ENCODE measurements at regions not wholly inside any gene's neighbourhood (a gene's known extent, or its start where the extent isn't known, plus 50 kb on each side); places are given as distances from the start of the nearest gene placed in this dataset.
"Not testable (repeated sequence)": the region's sequence is repeated elsewhere in the genome, so short reads cannot be mapped to it uniquely, and the experiment has no call there.

GRCh38 chr2:47695800-47696477, 87.0 kb upstream of the MSH6 start:
- intact Hi-C loops (cut with DNase I) = no loop called here
- ATAC-seq (no peak), DNase-seq (ENCODE audit: missing footprints) (no peak)

DNA sequence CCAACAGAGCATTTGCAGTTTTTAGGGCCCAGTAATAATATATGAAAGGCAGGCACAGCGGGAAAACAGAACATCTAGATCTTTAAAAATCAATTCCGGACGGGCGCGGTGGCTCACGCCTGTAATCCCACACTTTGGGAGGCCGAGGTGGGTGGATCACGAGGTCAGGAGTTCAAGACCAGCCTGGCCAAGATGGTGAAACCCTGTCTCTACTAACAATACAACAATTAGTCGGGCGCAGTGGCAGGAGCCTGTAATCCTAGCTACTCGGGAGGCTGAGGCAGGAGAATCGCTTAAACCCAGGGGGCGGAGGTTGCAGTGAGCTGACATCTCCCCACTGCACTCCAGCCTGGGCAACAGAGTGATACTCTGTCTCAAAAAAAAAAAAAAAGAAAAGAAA, 88.5 kb upstream of the MSH6 start:
- DNase-seq (ENCODE audit: missing footprints); intact Hi-C loops (cut with DNase I); ATAC-seq: not testable (repeated sequence)

GRCh38 chr2:47690706-47691325, 92.1 kb upstream of the MSH6 start:
- intact Hi-C loops (cut with DNase I); DNase-seq (ENCODE audit: missing footprints); ATAC-seq: not testable (repeated sequence)

DNA sequence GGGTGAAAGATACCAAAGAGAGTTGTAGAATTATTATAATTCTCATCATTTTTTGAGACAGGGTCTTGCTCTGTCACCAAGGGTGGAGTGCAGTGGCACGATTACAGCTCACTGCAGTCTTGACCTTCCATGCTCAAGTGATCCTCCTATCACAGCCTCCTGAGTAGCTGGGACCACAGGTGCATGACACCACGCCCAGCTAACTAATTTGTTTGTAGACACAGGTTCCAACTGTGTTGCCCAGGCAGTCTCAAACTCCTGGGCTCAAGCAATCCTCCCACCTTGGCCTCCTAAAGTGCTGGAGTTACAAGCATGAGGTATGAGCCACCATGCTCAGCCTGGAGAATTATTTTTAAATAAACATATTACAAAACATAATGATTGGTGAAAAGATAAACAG, 92.8 kb upstream of the MSH6 start:
- ATAC-seq (no peak), DNase-seq (ENCODE audit: missing footprints) (no peak)
- intact Hi-C loops (cut with DNase I) = no loop called here

- DNase-seq (ENCODE audit: missing footprints); intact Hi-C loops (cut with DNase I); ATAC-seq: not testable (repeated sequence)
These were observed 93.8 kb upstream of the MSH6 start for GRCh38 chr2:47689118-47689517.

- intact Hi-C loops (cut with DNase I) = no loop called here
- no peak for DNase-seq (ENCODE audit: missing footprints)
- ATAC-seq = no peak
These were observed 94.4 kb upstream of the MSH6 start for GRCh38 chr2:47688561-47688960.

DNA sequence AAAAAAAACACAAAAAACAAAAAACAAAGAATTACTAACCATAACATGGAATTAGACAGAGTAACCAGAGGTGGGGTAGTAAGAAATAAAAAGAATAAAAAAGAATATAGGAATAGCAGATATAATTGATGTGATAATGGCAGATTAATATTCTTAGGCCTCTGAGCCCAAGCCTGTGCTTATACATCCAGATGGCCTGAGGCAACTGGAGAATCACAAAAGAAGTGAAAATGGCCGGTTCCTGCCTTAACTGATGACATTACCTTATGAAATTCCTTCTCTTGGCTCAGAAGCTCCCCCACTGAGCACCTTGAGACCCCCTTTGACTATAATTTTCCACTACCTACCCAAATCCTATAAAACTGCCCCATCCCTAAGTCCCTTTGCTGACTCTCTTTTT, 95.1 kb upstream of the MSH6 start:
- ATAC-seq = no peak
- intact Hi-C loops (cut with DNase I) = no loop called here
- DNase-seq (ENCODE audit: missing footprints) = no peak

GRCh38 chr2:47686018-47686417, 96.9 kb upstream of the MSH6 start:
- ATAC-seq = no peak
- DNase-seq (ENCODE audit: missing footprints) = no peak
- intact Hi-C loops (cut with DNase I) = no loop called here

DNA sequence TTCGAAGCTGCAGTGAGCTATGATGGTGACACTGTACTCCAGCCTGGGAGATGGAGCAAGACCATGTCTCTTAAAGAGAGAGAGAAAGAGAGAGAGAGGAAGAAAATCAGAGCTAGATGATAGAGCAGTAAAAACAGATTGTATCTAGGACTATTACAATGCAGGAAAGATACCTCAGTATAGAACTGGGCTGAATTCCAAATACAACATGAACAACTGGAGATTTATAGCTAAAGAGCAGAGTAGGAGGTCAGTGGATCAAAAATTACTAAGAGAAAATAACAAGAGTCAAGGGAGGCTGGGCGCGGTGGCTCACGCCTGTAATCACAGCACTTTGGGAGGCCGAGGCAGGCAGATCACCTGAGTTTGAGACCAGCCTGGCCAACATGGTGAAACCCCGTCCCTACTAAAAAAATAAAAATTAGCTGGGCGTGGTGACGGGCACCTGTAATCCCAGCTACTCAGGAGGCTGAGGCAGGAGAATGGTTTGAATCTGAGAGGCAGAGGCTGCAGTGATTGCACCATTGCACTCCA, 100.7 kb upstream of the MSH6 start:
- intact Hi-C loops (cut with DNase I) = no loop called here
- no peak for DNase-seq (ENCODE audit: missing footprints)
- ATAC-seq = no peak

DNA sequence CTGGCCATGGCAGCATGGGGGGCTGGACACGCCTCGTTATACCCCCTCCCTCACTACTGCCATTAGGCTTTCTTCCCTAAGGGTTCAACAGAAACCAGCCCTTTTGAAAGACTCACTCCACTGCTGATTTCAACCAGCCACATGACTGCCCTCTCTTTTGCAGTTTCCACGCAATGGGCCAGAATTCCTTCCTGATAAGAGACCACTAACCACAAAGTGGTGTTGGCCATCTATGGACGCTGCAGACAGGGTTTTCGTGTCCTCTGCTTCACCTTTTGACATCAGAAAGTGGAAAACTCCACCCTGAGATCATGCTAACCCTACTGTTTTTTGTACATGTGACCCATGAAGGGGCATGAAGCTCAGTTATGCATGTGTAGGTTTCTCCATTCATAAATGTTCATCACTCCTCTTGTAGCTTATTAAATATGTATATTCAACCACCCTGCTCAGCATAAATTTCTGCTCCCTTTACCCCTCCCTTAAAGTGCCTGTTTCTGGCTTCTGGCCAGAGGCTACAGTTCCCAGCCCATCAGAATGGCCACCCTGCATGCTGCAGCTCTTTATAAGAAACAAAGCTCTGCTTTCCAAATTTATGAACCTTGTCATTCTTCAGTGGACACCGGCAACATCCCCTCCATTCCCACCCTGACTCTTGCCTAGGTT, 105.6 kb upstream of the KCNK12 start:
- intact Hi-C loops (cut with DNase I) = no loop called here
- DNase-seq (ENCODE audit: missing footprints) = no peak
- no peak for ATAC-seq

- DNase-seq (ENCODE audit: missing footprints) (no peak), ATAC-seq (no peak)
- intact Hi-C loops (cut with DNase I) = no loop called here
These were observed 104.5 kb upstream of the KCNK12 start for GRCh38 chr2:47675196-47675825.

- intact Hi-C loops (cut with DNase I) = no loop called here
- DNase-seq (ENCODE audit: missing footprints) = no peak
- no peak for ATAC-seq
These were observed 95.5 kb upstream of the KCNK12 start for GRCh38 chr2:47666332-47666731.

DNA sequence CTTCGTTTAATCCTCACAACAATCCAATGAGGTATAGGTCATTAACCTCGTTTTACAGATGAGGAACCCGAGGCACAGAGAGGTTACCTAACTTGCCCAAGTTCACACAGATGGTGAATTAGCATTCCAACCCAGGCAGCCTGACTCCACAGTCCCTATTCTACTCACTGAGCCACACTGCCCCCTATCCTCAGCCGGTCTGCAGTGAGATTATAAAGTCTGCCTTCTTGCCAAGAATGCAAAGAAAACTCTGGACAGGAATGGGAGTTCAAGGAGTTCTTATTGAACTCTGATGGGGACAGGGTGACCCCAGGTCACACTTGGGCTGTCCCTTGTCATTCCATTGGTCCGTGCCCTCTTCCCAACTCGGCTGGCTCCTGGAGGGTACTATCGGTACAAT, 94.0 kb upstream of the KCNK12 start:
- intact Hi-C loops (cut with DNase I) = no loop called here
- ATAC-seq = no peak
- no peak for DNase-seq (ENCODE audit: missing footprints)

GRCh38 chr2:47662552-47662951, 91.8 kb upstream of the KCNK12 start:
- DNase-seq (ENCODE audit: missing footprints) (no peak), ATAC-seq (no peak)
- intact Hi-C loops (cut with DNase I) = no loop called here

DNA sequence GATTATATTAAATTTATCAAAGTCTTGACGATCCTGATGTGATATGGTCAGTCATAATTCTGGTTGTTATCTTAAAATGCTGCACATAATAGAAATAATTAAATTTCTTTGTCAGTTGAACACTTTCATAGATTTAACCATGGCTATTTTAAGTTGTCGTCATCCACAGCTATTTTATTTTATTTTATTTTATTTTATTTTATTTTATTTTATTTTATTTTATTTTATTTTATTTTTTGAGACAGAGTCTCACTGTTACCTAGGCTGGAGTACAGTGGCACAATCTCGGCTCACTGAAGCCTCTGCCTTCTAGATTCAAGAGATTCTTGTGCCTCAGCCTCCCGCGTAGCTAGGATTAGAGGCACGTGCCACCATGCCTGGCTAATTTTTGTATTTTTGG, 90.5 kb upstream of the KCNK12 start:
- no peak for ATAC-seq
- intact Hi-C loops (cut with DNase I) = no loop called here
- DNase-seq (ENCODE audit: missing footprints) = no peak

DNA sequence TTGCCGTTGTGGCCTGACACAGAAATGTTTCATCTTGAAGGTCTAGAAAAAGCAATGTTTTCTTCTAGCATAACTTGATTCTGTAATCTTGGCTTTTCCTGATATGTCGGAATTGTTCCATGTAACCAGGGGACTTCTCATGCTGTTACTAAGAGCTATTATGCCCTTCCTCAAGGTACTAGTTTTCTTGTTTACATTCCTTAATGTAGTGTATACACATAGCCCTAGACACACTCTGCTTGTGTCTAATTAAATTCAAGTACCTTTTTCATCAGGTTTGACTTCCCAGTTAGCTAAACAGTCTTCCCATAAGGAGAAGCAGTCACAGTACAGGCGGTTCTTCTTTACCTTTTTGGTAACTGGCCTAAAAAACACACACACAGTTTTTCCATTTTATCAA, 89.4 kb upstream of the KCNK12 start:
- ATAC-seq (no peak), DNase-seq (ENCODE audit: missing footprints) (no peak)
- intact Hi-C loops (cut with DNase I) = no loop called here

GRCh38 chr2:47658646-47659320, 88.0 kb upstream of the KCNK12 start:
- intact Hi-C loops (cut with DNase I) = no loop called here
- ATAC-seq = no peak
- no peak for DNase-seq (ENCODE audit: missing footprints)

GRCh38 chr2:47657886-47658489, 87.2 kb upstream of the KCNK12 start:
- DNase-seq (ENCODE audit: missing footprints) (no peak), ATAC-seq (no peak)
- intact Hi-C loops (cut with DNase I) = no loop called here
